Right ventricle myocardium superior (tissue), 1 donor: ENCODE measurements at regions not wholly inside any gene's neighbourhood (a gene's known extent, or its start where the extent isn't known, plus 50 kb on each side); places are given as distances from the start of the nearest gene placed in this dataset.
A peak's percentile ranks its signal among the peaks of the same experiment; 100 is the strongest.

Experiments used
- ATAC-seq: fragments of 200-7000 bp; cut with Tn5 transposase; one replicate; pipeline ENCODE4 v1.9.1; 2020; ENCODE audit warnings: mild to moderate bottlenecking; ENCODE audit not compliant: poor library complexity
- DNase-seq: peaks from one replicate; pipeline ENCODE4 v3.0.0-alpha.2; 2020
- intact Hi-C: fragments of 100-400 bp; cut with DNase I; formaldehyde crosslinking; loops from one replicate; pipeline ENCODE4 v1.11.2; 2022
- donor health status: DM: no; HTN: yes; CAD: no; lungs with severe emphysema.

DNA sequence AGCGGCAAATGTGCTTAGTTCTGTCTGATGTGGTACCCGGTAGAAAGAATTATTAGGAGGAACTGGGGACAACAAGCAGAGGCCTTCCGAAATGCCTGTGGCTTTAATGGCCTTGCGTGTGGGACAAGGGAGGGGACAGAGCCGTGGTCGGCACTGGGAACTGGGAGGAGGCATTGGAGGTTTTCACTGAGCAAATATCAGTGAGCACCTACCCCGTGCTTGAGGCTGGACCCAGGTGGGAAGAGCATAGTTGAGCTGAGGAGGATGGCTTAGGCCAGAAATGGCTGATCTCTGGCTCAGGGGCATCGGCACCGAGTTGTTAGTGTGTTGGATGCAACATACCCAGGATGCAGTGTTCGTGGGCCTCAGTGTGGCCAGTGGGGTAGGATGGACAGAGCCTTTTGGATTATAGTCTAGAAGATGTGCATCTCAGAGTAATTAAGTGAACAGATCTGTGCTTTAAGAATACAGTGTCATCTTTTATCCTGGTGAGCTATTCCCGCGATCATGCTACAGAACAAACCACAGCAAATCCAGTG is 201.3 kb downstream of the TEX29 start:
- intact Hi-C loops: no loop called here
- ATAC-seq (no peak), DNase-seq (no peak)

DNA sequence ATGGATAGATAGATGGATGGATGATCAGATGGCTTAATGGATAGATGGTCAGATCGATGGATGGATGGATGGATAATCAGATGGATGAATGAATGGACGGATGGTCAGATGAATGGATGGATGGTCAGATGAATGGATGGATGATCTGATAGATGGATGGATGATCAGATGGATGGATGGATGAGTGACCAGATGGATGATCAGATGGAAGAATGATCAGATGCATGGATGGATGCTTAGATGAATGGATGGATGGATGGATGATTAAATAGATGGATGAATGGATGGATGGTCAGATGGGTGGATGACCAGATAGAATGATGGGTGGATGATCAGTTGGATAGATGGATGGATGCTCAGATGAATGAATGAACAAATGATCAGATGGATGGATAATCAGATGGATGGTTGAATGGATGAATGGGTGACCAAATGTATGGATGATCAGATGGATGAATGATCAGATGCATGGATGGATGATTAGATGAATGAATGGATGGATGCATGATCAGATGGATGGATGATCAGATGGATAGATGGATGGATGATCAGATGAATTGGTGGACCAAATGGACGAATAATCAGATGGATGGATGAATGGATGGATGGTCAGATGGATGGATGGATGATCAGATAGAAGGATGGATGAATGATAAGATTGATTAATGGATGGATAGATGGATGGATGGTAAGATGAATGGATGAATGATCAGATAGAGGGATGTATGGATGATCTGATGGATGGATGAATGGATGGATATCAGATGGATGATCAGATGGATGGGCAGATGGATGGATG is 205.1 kb downstream of the TEX29 start:
- intact Hi-C loops: no loop called here
- no peak for ATAC-seq
- no peak for DNase-seq

DNA sequence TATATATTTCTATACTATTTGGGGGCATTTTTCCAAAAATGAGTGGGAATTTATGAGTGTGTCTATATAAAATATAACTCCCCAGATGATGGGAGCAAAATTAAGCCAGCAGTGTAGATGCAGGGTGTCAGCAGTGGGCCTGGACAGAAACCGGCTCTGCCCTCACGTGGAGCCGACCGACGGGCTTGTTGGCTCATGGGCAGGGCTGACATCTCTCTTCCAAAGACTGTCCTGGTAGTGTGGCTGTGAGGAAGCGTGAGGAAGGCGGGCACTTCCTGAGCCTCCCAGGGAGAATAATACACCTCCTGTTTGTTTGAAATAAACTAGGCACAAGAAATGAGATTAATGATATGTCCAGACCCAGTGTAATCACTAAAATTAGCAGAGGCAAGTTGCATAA is 206.5 kb downstream of the TEX29 start:
- intact Hi-C loops: no loop called here
- DNase-seq (no peak), ATAC-seq (no peak)

DNA sequence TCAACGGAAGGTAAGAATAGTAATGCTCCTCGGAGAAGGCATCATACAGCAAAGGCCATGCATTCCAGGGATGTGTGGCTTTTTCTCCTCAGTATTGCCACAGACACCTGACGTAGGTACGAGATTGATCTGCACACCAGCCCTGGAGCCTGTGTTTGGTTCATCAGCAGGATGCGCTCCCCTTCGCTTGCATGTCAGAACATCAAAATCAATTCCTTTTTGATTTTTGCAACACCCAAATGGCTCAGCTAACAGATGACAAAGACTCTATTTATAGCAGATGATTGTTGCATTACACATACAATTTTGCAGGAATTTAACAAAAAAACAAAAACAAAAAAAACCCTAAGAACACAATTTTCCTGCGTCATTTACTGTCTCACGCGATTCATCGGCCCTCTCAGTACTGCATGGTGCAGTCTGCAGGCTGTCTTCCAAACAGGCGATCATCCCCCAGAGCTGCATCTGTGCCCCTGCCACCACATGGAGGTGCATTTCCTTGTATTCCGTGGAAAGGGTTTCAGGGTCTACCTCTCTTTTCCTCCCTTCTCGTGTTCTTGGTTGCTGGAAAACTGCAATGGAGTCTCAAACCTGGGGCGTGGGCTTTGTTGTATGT is 207.3 kb downstream of the TEX29 start:
- intact Hi-C loops: no loop called here
- DNase-seq (no peak), ATAC-seq (no peak)

DNA sequence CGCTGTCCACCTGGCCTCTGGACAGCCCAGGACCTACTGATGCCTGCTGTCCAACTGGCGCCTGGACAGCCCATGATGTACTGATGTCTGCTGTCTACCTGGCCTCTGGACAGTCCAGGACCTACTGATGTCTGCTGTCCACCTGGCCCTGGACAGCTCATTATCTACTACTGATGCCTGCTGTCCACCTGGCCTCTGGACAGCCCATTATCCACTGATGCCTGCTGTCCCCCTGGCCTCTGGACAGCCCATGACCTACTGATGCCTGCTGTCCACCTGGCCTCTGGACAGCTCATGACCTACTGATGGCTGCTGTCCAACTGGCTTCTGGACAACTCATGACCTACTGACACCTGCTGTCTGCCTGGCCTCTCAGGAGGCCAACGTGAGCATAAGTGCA is 208.1 kb downstream of the TEX29 start:
- ATAC-seq: no peak
- DNase-seq: no peak
- intact Hi-C loops: no loop called here

DNA sequence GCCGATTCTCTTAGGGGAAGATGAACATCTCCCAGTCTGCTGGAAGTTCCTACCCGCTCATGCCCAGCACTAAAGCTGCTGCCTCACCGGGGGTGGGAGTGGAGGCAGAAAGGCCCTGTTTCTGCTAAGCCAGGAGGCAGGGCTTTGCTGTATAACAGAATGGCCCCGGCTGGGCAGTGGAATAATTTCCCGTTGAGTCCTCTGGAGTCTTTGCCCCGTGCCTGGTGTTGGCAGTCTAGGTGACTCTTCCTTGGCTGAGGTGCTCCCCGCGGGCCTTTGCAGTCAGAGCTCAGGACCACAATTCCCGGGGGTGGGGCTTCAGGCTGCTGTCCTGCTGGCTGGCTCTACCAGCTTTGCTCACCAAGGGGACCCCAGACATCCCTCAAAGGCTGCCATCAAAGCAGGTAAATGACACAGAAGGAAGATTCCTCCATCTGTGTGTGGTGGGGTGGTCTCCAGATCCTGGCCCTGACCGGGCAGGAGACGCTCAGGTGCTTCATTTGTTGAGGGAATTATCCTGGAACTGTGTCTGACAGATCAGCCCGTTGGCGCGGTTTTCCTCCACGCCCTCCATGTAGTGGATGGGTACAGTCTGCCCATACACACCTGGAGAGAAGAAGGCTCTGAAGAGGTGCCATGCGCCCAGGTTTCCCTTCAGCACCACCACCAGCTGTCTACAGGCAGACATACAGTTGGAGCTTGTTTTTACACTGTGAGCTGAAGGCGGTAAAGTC is 209.9 kb downstream of the TEX29 start:
- ATAC-seq: no peak
- DNase-seq: no peak
- intact Hi-C loops: no loop called here

DNA sequence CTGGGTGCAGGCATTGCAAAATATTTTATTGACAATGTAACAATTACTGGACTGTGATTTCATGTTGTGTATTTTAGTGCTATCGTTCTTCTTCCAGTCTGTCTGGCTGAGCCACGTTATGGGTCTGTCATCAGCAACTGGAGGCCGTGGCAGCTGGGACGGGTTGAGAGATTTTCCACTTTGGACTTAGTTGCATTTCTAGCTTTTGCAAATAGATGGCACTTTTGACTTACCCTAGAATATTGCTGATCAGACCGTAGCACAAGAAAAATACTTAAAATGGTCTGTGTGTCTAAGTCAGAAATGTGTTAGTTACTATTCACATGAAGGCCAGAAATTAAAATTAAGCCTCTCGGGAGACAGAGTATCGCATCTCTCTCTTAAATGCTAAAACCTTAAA is 211.1 kb downstream of the TEX29 start:
- DNase-seq (no peak), ATAC-seq (peak; percentile 59)
- intact Hi-C loops: no loop called here

DNA sequence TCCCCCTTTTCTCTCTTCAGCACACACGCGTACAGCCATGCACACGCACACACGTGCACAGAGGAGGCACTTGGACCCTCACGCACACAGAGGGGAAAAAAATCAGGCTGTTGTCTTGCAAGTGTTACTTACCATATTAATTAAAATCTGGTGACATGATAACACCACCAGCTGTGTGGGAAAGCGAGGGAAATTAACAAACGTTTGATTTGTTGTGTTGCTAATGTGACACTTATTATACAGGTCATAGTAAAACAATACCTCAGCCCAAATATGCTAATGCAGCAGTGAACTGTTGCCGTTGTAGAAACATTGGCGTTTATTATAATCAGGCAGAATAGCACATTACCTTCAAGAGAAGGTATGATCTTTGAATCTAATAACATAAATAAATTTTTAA is 211.7 kb downstream of the TEX29 start:
- intact Hi-C loops: no loop called here
- no peak for DNase-seq
- no peak for ATAC-seq

DNA sequence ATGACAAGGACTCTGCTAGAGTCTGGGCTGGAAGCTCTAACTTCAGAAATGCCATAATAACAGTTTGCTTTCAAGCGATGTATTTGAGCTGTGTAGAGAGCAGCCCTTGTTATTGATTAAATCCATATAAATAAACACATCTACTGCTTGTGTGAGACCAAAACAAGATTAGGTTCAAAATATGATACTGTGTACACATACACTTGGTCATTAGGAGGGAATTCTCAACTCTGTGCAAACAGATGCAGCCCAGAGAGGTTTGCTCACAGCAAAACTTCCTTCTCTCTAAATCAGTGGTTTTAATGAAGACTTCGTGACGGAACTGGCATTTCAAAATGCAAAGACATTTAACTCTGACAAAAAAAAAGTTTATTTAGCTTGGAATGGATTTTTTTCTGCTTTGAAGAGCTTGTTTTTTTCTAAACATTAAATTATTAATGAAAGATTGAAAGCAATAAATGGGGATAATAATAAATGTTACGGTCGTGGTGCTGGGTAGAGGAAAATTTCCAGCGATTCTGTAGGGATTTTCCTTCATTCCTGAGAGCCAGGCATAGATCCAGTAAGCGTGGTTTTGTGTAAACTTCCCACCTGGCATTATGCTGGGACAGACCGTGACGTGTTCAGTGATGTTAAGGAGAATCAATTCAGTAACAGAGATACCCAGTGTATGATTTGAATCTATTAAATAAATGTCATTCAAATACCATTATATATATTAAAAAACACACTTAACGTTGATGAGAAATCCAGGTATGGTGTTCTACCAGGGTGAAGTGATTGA is 213.7 kb downstream of the TEX29 start:
- DNase-seq (no peak), ATAC-seq (no peak)
- intact Hi-C loops: no loop called here

DNA sequence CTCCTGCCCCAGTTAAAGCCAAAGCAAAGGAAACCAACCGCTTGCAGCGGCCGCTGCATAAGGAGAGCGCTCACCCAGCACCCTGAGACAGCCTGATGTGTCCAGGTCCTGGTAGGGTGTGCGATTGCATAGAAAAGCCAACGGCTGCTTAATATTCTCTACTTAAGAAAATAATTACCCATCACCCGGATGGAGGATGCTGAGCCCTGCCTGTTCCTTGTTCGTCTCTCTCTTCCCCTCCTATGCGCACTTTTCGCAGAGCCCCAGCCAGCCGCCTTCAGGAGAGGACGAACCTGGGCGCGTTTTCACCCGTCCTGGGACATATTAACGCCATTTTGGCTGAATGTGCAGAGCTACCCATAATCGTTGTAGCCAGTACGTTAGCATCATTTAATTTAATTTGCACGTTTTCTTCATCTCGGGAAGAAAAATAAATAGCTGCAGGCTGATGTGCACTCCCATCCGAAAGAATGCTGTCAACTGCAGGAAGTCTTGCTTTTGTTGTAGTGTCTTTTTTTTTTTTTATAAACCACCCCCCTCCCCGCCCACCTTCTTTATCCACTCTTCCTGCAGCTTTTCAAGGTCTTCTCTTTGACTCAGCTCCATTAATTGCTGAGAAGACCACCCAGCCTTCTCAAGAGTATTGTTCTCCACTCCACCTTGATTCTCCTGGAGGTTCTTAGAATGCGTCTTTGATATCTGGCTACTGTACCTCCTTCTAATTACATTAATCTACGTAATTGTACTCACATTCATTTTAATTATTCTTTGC is 214.5 kb downstream of the TEX29 start:
- intact Hi-C loops: no loop called here
- no peak for DNase-seq
- no peak for ATAC-seq

DNA sequence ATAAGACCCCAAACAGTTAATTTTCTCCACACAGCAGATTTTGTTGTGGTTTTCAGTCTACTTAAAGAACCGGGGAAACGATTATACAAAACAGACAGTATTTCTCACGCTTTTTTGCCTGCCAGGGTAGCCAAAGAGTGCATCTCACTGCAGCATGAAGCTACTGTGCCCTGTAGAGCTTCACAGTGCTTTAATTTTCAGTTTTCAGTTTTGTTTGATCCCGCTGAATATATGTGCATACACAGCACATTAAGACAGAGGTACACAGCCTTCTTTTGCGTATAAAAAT is 215.0 kb downstream of the TEX29 start:
- no peak for ATAC-seq
- intact Hi-C loops: no loop called here
- DNase-seq: no peak

DNA sequence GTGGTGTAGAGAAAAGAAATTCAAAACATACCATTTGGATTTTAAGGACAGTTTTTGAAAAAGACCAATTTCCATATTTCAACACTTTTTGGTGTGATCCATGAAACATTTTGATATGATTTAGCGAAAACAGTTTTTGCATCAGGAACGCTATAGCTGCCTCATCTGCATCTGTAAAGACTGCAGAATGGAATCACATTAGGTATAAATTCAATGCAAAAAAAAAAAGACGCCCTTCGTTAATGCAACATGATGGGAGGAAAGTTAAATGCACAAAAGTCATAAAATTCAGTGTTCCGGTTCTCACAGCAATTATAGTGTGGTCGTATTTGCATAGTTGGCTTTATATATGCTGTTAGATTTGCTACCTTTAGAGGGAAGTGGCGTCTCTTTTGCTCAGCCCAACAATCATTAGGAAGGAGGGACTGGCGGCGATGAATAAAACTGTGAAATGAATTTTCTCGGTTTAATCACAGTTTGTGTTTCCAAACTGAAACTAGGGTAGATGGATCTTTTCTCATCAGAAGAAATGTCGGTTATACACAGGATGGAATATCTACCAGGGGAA is 215.7 kb downstream of the TEX29 start:
- DNase-seq: no peak
- intact Hi-C loops: no loop called here
- no peak for ATAC-seq

DNA sequence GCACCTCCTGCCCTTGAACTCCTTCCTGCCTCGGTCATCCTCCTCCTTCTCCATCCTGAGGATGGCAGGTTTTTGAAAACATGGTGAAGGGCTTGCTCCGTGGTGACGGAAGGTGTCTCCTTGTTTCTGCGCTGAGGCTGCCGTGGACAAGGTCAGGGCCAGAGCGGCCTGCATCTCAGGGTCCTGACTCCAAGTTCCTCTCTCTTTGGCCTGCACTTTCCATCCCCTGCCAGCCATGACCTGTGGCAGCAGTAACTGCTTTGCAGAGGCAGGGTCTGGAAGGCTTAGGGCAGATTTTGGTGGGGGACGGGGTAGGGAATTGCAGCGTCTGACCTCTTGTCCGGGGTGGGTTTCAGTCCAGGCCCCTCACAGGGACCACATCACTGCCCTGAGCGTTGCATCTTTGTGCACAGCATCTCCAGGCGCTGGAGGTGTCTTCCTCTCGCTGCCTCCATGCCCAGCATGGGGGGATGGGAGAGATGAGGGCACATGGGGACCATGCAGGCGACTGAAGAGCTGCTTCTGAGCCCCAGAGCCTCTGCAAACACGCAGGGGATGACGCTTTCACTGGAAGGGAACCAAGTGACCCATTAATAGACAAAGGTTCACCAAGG is 216.8 kb downstream of the TEX29 start:
- ATAC-seq: no peak
- intact Hi-C loops: no loop called here
- no peak for DNase-seq

DNA sequence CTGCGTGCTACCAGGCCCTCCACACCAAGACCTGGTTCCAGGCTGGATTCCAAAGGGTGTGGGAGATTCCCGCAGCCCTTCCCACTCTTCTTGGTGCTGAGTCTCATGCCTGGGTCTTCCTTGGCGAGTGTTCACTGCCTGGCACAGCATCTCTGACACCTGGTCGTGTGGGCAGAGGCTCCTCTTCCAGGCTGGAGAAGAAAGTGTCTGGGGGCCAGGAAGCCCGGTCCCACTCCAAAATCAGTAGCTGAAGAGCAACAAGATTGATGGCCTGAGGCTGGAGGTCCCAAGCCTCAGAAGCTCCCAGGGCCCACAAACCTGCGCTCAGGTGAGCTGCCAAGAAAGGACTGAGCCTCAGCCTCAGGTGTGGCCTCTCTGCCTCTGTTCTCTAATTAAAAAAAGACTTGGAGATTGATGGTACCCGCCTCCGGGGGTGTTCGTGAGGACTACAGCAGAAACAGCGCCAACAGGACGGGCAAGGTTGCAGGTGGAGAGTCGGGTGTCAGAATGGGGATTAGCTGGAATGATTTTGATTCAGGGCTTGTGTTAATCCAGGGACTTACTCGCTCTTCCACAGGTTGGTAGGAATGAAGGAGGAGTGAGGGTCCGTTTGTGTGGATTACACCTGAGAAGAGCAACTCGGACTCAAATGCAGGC is 217.5 kb downstream of the TEX29 start:
- DNase-seq (no peak), ATAC-seq (no peak)
- intact Hi-C loops: no loop called here

DNA sequence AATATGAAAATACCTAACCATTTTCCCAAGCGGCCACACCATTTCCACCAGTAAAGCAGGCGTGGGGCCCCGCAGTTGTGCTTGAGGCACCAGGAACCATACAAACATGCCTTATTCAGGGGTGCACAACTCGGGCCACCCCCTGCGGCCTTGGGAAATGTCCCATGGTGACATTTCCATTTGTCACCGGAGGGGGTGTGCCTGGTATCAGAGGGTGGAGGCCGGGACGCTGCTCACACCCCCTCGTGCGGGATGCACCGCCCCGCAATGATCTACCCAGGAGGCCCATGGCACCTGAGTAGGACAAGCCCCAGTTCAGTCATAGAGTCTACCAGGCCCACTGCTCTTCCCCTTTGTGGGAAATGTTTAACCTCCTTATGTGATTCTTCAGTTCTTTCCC is 218.8 kb downstream of the TEX29 start:
- intact Hi-C loops: no loop called here
- DNase-seq: no peak

DNA sequence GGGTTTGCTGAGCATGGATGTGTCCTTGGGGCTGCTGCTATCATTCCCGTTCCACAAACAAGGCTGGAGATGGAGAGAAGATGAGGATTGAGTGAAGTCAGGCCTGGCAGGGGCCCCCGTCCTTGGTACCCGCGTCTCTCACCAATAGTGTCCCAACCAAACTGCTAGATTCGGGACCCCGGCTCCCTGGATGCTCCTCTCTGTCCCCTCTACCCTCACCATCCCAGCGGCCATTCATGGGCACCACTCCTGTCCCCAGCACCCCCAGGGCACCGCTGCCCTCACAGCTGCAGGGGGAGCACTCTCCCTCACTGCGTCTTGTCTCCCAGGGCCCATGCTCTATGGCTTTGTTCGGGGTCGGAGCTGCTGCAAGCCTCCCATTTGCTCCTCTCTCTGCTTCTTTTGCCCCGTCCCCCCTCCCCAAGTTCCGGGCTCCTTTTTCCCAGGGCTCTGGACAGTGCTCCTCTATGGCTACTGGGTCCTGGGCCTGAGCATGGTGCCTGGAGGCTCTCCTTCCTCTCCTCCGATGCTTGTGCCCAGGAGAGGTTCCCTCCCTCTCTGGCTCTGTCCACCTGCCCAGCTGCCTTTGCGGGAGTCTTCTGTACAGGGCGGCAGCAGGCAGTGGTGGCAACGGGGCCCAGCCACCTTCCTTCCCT is 219.5 kb downstream of the TEX29 start:
- DNase-seq (no peak), ATAC-seq (no peak)
- intact Hi-C loops: no loop called here

More for the DNA sequence above, 218.8 kb downstream of the TEX29 start:
- ATAC-seq: no peak

DNA sequence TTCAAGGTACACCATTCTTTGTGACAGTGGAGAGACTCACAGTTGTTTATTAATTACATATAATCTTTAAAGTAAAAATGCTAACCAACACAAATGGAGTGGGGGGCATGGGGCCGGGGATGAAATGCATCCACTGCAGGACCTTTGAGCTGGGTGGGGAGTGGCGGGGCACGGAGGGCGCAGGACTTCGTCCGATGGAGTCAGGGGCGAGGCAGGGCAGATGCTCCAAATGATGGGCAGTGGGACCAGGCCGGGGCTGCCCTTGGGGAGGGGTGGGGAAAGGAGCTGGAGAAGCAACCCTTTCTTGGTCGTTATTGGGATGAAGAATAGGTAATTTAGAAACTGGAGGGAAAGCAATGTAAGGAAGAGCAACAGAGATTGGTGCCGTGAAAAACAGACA is 220.0 kb downstream of the TEX29 start:
- DNase-seq (no peak), ATAC-seq (no peak)
- intact Hi-C loops: no loop called here
